Epithelial cell of esophagus (primary cell): ENCODE measurements at regions not wholly inside any gene's neighbourhood (a gene's known extent, or its start where the extent isn't known, plus 50 kb on each side); places are given as distances from the start of the nearest gene placed in this dataset.
A peak's percentile ranks its signal among the peaks of the same experiment; 100 is the strongest.

Experiments
- DNase-seq: peaks from one replicate; pipeline ENCODE4 v3.0.0; 2010; ENCODE audit warnings: low read depth
- H3K4me3 ChIP-seq: 2 replicates; pipeline ENCODE4 v1.5.1; 2011; ENCODE audit warnings: mild to moderate bottlenecking, low read length, control low read depth
- CTCF ChIP-seq: IDR thresholded peaks from 2 replicates; pipeline ENCODE4 v1.5.1; 2011; ENCODE audit warnings: low read depth, mild to moderate bottlenecking, low read length, control low read depth, inconsistent platforms; ENCODE audit not compliant: insufficient read depth; ENCODE audit errors: missing control alignments

GRCh38 chr5:125293726-125294125, 547.3 kb upstream of the ZNF608 start:
- H3K4me3 ChIP-seq = no peak overlapping the region
- DNase-seq = no peak
- TF ChIP-seq CTCF = no peak

- no peak for TF ChIP-seq CTCF
- DNase-seq = no peak
- no peak overlapping the region for H3K4me3 ChIP-seq
These were observed 548.4 kb upstream of the ZNF608 start for GRCh38 chr5:125294844-125295243.

- no peak for TF ChIP-seq CTCF
- peak; percentile 60 for DNase-seq
- H3K4me3 ChIP-seq = no peak overlapping the region
These were observed 549.0 kb upstream of the ZNF608 start for GRCh38 chr5:125295405-125295872.

GRCh38 chr5:125298258-125298657, 551.8 kb upstream of the ZNF608 start:
- TF ChIP-seq CTCF = peak; percentile 4
- DNase-seq = peak; percentile 60
- no peak overlapping the region for H3K4me3 ChIP-seq

- no peak overlapping the region for H3K4me3 ChIP-seq
- no peak for TF ChIP-seq CTCF
- no peak for DNase-seq
These were observed 552.4 kb upstream of the ZNF608 start for GRCh38 chr5:125298746-125299379.

- no peak overlapping the region for H3K4me3 ChIP-seq
- DNase-seq = no peak
- TF ChIP-seq CTCF = no peak
These were observed 555.3 kb upstream of the ZNF608 start for GRCh38 chr5:125301711-125302110.

GRCh38 chr5:125302577-125302976, 556.1 kb upstream of the ZNF608 start:
- peak; percentile 39 for DNase-seq
- no peak overlapping the region for H3K4me3 ChIP-seq
- no peak for TF ChIP-seq CTCF
